Neural cell (in vitro differentiated cells): ENCODE measurements at regions not wholly inside any gene's neighbourhood (a gene's known extent, or its start where the extent isn't known, plus 50 kb on each side); places are given as distances from the start of the nearest gene placed in this dataset.

Experiments
- EP300 ChIP-seq: fragments of 450-650 bp; conservative IDR thresholded peaks from 2 replicates; pipeline ENCODE4 v1.6.1; 2014; ENCODE audit warnings: antibody characterized with exemption, mild to moderate bottlenecking, moderate library complexity; ENCODE audit not compliant: poor library complexity, severe bottlenecking
- EZH2 ChIP-seq: fragments of 200-600, 300-800 bp; shearing (Covaris generic), sonication (generic); IDR thresholded peaks from 2 replicates; pipeline ENCODE4 v1.6.1; 2014; ENCODE audit warnings: antibody characterized with exemption, low read length, borderline replicate concordance, mild to moderate bottlenecking; ENCODE audit not compliant: insufficient read depth, poor library complexity, severe bottlenecking
- MXI1 ChIP-seq: fragments of 450-650 bp; conservative IDR thresholded peaks from 2 replicates; pipeline ENCODE4 v1.6.1; 2014; ENCODE audit warnings: antibody characterized with exemption, mild to moderate bottlenecking; ENCODE audit not compliant: poor library complexity, severe bottlenecking
- POLR2AphosphoS5 ChIP-seq: IDR thresholded peaks from 2 replicates; pipeline ENCODE4 v1.6.1; 2012
- RAD21 ChIP-seq: fragments of 450-650 bp; conservative IDR thresholded peaks from 2 replicates; pipeline ENCODE4 v1.6.1; 2014; ENCODE audit warnings: antibody characterized with exemption, mild to moderate bottlenecking, moderate library complexity
- SMC3 ChIP-seq: fragments of 450-650 bp; conservative IDR thresholded peaks from 2 replicates; pipeline ENCODE4 v1.6.1; 2014; ENCODE audit warnings: antibody characterized with exemption, mild to moderate bottlenecking, moderate library complexity; ENCODE audit not compliant: poor library complexity
- TAF1 ChIP-seq: IDR thresholded peaks from 2 replicates; pipeline ENCODE4 v1.6.1; 2012; ENCODE audit warnings: low read depth
- TF ChIP-seq, protein P1 (sequence below): fragments of 450-650 bp; IDR thresholded peaks from 2 replicates; pipeline ENCODE4 v1.5.1; 2014; ENCODE audit warnings: antibody characterized with exemption, mild to moderate bottlenecking, moderate library complexity; ENCODE audit not compliant: poor library complexity, severe bottlenecking
- TF ChIP-seq, protein P2 (sequence below): IDR thresholded peaks from 2 replicates; pipeline ENCODE4 v1.6.1; 2012; ENCODE audit warnings: borderline replicate concordance

DNA sequence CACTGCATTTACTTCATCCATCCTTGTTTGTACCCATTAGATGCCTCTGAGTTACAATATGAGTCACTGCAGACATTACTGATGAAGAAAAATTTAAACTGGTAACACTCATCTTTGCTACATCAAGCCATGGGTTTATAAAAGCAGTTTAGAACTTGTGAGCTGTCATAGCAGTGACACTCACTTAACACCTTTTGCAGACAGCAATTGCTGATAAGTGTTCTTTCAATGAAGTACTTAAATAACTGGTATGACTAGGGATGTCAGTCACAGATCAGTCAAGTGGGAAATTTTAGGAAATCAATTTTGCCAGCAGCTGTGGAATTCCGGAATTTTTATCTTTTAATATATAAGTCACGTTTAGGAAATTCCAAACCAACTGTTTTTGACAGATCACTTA lies 643.0 kb downstream of the TBL1XR1 start:
- TF ChIP-seq, protein P1, sequence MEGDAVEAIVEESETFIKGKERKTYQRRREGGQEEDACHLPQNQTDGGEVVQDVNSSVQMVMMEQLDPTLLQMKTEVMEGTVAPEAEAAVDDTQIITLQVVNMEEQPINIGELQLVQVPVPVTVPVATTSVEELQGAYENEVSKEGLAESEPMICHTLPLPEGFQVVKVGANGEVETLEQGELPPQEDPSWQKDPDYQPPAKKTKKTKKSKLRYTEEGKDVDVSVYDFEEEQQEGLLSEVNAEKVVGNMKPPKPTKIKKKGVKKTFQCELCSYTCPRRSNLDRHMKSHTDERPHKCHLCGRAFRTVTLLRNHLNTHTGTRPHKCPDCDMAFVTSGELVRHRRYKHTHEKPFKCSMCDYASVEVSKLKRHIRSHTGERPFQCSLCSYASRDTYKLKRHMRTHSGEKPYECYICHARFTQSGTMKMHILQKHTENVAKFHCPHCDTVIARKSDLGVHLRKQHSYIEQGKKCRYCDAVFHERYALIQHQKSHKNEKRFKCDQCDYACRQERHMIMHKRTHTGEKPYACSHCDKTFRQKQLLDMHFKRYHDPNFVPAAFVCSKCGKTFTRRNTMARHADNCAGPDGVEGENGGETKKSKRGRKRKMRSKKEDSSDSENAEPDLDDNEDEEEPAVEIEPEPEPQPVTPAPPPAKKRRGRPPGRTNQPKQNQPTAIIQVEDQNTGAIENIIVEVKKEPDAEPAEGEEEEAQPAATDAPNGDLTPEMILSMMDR: no peak
- TF ChIP-seq EP300: peak; percentile 100
- no peak for TF ChIP-seq EZH2
- no peak for TF ChIP-seq MXI1
- peak; percentile 24 for TF ChIP-seq SMC3
- TF ChIP-seq, protein P2, sequence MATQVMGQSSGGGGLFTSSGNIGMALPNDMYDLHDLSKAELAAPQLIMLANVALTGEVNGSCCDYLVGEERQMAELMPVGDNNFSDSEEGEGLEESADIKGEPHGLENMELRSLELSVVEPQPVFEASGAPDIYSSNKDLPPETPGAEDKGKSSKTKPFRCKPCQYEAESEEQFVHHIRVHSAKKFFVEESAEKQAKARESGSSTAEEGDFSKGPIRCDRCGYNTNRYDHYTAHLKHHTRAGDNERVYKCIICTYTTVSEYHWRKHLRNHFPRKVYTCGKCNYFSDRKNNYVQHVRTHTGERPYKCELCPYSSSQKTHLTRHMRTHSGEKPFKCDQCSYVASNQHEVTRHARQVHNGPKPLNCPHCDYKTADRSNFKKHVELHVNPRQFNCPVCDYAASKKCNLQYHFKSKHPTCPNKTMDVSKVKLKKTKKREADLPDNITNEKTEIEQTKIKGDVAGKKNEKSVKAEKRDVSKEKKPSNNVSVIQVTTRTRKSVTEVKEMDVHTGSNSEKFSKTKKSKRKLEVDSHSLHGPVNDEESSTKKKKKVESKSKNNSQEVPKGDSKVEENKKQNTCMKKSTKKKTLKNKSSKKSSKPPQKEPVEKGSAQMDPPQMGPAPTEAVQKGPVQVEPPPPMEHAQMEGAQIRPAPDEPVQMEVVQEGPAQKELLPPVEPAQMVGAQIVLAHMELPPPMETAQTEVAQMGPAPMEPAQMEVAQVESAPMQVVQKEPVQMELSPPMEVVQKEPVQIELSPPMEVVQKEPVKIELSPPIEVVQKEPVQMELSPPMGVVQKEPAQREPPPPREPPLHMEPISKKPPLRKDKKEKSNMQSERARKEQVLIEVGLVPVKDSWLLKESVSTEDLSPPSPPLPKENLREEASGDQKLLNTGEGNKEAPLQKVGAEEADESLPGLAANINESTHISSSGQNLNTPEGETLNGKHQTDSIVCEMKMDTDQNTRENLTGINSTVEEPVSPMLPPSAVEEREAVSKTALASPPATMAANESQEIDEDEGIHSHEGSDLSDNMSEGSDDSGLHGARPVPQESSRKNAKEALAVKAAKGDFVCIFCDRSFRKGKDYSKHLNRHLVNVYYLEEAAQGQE: peak; percentile 100
- TF ChIP-seq TAF1: no peak
- TF ChIP-seq POLR2AphosphoS5: peak; percentile 98
- TF ChIP-seq RAD21: peak; percentile 20
